ENCODE measurements at regions not wholly inside any gene's neighbourhood (a gene's known extent, or its start where the extent isn't known, plus 50 kb on each side); places are given as distances from the start of the nearest gene placed in this dataset.

DNA sequence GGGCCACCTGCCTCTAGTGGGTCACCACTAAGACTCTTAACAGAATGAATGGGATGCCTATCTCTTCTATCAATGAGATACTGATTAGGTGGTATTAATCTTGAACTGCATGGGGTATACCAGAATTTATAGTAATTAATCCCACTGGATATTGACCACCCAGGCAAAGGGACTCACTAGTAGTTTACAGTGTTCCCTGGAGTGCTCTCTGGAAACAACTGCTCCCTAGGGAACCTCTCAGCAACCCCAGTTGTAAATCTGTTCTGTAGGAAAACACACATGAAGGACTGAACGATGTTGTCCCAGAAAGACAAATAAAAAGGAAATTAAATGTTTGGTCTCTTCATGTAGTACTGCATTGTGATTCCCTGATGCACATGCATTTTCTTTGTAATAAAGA, 430.5 kb downstream of the HLX start:
- DNase-seq = peak; percentile 27

DNA sequence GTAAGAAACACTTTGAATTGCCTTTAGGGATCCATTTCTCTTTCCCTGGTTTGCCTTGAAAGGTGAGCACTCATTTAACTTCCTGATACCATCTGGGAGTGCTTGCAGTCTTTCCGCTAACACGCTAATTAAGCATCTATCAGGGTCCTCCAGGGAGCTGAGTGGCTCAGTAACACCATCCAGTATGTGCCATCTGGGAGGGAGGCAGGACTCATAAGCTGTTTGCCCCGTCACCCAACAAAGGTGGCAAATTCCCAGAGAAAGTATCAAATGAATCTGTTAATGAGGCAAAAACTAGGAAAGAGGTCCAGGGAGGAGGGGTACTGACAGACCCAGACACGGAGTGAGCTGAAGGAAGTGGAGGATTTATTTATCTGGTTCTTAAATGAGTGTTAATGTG, 430.9 kb downstream of the HLX start:
- DNase-seq = peak; percentile 55

DNA sequence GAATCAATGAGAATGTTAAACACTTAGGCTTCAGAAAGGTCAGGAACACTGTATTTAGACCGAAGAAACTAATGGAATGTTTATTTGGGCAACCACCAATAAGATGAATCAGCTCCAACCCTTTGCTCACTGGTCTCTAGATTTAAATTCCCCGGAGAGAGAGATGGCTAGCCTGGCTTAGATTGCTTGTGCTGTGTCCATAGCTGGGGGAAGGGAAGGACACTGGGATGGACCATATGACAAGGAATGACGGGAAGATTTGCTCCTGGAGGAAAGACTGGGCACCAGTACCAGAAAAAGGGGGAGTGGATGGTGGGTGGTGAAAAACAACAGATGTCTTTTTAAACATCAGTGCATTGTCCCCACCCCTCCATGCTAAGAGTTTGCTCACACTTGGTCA, 426.6 kb downstream of the DUSP10 start:
- DNase-seq = no peak

DNA sequence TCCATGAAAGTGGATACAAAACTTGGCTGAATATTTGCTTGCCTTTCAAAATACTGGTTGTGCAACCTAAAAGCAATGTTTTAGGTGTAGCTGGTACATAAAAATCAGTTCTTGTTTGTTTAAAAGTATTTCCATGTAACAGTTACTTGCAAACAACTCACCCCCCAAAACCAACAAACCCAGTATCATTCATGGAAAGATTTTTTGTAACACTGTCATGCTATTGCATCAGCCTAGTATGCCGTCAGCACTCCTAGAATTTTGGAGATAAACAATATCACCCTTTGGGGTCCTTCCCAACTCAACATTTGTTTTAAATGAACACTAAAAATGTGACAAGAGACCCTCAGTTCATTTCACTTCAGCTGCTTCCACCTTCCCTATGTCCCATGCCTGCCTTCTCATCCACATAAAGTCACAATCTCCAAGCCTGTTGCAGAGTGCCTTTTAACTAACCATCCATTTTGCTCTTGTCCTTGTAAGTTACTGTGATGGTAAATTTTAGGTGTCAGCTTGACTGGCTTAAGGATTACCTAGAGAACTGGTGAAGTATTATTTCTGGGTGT, 425.3 kb downstream of the DUSP10 start:
- DNase-seq = no peak

DNA sequence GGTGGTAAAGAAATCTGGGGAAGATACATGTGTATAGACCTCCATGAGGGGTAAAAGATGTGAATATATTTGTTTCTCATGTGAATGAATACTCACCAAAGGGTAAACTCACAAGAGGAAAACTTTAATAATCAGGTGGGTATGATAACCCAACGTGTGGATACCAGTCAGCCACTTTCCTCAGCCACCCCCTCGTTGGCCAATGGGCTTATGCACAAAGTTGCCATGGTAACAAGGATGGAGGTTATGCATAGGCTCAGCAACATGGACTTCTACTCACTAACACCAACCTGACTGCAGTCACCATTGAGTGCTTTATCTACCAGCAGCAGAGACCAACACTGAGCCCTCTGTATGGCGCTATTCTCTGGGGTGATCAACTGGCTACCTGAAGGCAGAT, 424.4 kb downstream of the DUSP10 start:
- no peak for DNase-seq

DNA sequence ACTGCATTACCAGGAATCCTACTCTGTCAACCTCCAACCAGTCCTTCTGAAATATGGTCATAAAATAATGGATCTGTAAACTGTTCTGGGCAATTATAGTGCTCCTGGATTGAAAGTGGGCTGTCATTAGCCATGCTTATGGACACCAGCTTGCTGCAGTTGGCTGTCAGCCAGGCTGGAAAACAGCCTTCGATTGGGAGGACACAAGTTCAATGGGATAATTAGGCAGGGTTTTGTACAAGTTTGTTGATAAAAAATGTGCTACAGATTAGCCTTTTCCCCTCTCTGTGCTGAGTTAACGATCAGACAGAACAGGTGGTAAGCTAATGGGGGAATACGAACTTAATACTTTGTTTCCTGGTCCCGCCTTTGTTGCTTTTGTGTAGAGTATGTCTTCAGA, 413.9 kb downstream of the DUSP10 start:
- DNase-seq = peak; percentile 53

DNA sequence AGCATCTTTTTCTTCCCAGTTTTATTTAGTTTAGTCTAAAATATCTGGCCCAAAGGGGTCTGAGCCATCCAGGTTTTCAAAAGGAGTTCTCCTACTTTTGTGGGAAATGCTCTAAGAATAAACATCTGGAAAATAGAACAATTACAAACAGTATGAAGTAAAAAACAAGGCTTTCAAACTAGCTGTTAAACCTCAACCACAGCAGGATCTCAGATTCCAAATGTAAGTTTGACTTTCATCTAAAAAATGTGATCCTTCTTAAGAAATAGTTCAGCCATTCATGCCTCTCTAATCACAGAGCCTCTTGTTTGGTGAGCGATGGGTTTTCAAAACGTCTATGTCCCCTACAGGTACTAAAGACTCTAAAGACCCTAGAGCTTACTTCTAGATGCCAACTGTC, 413.5 kb downstream of the DUSP10 start:
- DNase-seq = no peak

DNA sequence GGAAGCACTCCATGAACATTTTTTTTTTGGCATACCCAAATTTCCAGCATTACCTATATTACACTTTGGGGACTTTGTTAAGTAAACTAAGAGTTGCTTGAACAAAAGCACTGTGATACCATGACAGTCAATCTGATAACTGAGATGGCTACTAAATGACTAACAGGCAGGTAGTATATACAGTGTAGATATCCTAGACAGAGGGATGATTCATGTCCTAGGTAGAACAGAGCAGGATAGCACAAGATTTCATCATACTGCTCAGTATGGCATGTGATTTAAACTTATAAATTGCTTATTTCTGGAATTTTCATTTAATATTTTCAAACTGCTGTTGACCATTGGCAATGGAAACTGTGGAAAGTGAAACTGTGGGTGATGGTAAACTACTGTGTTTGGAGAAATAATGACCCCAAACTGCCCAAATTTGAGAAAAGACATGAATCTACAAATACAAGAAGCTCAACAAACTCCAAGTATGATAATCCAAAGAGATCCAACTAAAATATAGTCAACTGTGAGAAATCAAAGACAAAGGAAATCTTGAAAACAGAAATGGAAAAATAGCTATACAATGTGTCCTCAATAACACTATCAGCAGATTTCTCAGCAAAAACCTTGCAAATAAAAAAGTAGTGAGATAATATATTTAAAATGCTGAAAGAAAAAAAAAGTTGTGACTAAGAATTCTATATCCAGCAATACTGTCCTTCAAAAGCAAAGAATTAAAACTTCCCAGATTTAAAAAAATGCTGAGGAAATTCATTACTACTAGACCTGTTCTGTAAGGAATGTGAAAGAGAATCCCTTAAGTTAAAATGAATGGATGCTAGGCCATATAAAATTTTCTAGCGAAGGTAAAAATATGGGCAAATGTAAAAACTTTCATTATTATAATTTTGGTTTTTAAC, 410.4 kb downstream of the DUSP10 start:
- no peak for DNase-seq

DNA sequence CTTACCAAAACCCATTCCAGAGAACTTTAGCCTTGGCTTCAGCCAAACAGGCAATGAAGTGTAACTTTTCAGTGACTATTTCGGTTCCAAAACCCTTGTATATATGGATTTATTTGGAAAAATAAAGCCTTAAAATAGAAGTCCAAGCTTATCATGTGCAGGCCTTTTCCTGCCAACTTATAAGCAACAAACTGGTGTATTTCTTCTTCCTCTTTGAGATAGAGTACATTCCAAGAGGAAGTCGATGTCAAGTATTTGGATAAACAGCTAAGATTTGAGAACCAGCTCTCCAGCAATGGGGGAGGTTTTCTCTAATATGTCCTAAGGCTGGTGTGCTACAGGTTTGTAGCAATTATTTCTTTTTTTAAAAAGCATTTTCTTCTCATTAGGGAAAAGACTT, 407.8 kb downstream of the DUSP10 start:
- DNase-seq = no peak

DNA sequence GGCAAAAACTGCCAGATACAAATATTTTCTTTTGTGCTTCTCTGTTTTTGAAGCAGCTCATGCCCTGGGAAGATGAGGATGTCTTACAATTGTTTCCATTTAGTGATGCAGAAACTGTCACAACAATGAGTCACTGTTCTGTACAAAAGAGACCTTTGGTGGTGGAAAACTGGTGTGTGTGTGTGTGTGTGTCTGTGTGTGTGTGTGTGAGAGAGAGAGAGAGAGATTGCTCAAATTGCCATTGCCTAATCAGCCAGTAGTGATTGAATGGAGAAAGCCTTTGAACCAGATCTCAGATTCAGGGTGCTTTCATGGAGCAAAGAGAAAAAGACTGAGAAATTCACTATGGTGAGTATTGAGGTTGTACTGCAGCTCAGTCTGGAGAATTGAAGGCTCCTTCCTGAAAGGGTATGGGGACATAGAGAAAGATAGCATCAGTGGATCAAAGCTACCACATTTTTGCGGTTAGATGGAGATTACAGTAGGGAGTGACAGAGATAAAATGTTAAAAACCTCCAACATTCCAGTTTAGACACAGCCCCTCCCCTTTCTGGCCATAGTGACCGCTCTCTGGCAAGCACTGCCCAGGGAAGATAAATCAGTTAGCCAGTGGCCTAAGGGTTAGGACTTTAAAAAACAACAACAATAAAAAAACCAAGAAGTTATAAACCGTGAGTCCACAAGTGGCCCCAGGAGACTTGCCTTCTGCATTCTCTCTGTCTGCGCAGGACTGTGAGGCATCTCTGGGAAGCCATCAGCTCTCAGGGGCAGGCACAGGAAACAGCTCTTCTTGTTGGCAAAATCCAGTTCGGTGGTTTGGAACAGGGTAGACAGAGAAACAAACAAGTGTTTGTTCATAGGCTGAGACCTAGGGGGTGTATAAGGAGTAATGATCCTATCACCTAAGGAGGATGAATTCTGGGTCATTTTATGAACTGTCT, 406.5 kb downstream of the DUSP10 start:
- no peak for DNase-seq

DNA sequence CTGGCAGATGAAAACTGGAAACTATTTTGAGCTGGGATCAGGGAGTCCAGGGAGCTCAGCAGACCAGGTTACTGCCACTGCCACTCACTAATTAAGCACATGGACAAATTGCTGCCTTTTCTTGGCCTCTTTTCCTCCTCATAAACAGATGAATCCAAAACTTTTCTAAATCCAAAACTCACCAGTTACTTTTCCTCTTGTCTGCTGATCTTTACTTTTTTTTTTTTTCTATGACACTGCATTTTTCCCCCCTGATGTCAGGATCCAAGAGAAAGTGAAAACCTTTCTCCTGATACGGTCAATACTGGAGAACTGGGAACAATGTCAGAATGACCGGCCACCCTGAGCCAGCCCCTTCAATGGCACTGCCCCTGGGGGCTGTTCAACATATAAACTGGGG, 405.8 kb downstream of the DUSP10 start:
- no peak for DNase-seq

DNA sequence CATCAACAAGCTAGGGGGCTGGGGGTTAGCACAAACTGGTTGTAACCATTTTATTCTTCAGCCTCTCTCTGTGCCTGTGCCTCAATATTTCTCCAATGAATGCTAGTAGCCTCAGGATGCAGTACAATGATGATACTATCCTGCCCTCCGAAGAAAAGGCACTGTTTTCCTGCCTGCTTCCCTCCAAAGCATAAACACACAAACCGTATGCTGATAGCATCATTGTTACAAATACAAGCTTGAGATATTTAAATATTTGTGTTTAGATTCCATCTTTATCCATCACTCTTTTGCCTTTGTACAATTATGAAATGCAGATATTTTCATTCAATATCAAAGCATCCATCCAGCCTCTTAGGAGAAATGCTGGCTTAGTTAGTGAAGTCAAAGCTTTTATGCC, 404.8 kb downstream of the DUSP10 start:
- DNase-seq = no peak

DNA sequence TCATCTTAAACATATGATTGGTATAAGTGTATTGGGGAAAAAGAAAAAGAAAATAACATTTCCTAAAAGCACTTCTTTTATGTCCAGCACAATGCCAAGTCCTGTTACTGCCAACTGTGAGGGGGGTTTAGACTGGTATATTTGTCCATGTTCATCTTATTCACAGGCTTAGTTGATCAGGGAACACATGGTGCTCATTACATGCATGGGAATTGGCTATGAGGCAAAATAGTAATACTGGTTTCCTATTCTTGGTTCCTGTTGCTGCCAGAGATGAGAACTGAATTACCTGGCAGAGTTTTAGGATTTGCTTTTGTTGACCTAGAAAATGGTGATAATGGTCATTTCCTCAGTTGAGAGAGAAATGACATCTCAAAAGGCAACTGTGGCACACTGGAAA, 398.8 kb downstream of the DUSP10 start:
- no peak for DNase-seq

DNA sequence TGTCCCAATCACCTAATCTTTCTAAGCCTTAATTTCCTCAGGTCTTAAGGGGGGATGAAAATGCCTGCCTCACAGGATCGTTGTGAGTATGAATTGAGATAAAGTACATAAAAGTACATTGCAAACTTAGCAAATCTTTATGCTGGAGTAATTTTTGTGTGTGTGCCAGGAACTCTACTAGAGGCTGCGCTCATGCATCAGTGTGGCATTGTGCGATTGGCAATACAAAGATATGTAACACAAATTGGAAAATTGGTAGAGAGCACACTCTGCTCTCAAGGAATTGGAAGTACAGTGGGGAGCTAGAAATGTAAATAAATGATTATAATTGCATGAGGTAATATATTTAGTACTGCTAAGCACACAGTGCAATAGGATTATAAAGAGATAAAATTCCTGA, 398.3 kb downstream of the DUSP10 start:
- DNase-seq = no peak

DNA sequence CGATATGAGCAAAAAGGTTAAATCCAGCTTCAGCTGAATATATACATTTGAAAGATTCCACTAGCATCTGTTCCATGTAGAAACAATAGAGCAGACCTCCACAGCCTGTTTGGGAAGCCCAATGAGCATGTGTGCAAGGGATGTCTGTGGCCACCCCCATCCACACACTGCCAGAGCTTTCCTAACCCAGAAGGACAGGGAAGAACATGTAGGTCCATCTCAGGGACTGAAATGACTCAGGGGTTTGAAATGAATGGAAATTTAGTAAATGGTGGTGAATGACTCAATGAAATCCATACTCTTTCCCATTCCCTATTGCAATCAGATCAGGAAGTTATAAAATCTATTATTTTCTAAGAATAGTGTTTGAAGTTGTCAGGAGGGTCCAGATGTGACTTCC, 397.2 kb downstream of the DUSP10 start:
- no peak for DNase-seq

DNA sequence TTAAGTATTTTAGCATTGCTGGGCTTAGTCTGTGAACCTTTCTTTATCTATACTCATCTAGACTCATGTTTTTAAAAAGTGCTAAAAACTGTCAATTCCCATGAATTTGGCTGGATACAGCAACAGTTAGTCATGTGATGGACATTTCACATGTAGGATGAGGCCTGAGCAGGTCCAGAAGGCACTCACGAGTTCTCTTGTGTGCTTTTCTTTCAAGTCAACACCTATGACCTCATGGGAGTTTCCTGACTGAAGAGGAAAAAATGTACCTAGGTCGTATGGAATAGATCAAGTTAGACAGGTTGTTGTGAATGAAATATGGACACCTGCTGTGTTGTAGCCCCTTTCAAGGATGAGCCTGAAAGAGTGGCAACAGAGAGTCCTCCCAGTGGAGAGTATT, 394.2 kb downstream of the DUSP10 start:
- no peak for DNase-seq

DNA sequence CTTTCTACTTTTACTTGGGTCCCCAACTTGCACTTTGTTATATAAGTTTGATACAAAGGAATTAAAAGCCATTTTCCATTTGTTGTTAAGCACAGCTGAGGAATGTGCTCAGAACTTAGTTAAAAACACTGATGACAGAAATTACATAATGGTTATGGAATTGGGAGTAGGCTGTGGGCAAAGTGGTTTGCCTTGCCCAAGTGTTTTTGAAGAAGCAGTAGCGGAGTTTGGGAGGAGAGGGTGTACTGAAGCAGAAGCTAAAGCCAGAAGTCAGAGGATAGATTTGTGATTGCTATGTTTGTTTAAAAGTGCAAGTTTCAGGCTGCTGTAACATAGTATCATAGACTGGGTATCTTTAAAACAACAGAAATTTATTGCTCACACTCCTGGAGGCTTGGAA, 391.8 kb downstream of the DUSP10 start:
- DNase-seq = no peak

DNA sequence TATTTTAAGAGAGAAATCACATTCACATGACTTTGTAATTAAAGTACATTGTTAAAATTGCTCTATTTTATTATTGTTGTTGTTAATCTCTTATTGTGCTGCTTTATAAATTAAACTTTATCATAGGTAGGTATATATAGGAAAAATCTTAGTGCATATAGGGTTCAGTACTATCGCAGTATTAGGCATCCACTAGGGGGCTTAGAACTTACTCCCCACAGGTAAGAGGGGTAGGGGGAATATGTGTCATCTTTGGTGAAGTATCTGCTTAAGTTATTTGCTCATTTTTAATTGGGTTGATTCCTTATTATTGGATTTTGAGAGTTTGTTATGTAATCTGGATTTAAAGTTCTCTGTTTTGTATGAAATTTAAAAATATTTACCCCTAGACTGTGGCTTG, 385.2 kb downstream of the DUSP10 start:
- no peak for DNase-seq

DNA sequence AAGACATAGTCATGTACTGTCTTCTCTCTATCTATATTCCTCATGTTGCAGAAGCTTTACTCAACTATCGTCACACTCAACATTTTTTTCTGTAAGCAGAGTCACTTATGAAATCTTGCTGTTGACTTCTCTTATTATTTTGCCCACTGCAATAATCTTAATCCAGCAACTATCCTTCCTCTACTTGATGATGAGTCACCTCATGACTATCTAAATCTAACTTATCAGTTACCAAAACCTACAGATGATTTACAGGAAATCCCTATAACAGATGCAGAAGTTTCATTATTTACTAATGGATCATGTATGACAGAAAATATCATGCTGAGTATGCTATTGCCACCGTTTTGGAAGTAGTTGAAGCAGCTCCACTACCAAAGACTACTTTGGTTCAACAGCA, 378.9 kb downstream of the DUSP10 start:
- no peak for DNase-seq

DNA sequence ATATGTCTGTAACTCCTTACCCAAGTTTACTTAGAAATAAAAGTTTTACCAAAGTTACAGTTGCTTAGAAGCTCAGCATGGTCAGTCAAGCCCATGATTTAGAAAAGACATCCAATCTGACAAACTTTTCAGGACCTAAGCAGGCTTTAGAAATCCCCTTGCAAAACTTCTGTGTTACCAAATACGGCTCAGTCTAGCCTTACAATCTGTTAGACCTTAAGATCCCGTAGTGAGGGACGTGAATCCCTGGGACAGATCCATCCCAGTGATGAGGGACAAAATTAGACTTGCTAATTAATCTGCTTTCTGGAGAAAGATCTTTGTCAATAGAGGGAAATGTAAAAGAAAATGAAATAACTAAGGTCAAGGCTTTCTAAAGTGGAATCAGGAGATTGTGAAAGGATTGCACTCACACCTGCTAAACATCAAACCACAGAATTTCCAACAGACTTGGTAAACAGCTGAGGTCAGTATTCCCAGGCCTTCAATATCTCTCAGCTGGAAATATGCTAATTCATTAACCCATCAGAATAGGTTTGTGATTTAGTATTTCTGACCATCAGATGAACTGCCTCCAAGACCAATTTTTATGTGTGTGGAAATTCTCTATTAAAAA, 375.3 kb downstream of the DUSP10 start:
- DNase-seq = no peak

DNA sequence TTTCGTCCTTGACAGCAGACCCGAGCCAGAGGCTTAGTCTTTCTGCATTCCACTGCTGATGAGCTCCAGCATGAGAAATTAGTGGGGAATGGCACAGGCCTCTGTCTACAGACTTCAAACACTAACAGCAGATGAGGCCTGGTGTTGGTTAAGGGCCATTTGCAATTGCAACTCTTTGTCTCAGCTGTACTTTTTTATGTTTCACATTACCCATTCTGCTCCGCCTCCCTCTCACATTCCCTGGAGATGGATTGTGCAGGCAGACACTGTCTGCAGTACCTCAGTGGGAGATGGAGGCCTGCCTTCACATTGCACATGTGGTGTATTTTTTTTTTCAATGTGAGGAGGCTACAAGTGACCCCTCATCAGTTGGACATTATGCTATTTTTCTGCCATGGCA, 370.2 kb downstream of the DUSP10 start:
- no peak for DNase-seq

DNA sequence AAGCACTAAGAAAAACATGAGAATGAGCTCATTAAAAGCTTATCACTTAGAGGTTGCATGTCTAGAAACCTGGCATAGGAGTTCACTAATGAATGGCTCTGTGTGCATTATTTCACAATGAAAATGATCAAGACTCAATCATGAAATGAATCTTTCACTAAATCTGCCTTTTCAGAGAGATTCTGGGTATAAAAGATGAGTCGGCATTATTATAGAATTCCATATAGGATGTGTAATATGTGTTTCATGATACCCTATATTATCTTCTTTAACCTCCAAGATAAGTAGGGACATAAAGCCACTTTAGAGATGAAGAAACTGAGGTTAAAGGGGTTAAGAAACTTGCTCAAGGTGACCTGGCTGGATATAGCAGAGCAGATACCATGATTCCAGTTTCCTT, 368.1 kb downstream of the DUSP10 start:
- DNase-seq = no peak

DNA sequence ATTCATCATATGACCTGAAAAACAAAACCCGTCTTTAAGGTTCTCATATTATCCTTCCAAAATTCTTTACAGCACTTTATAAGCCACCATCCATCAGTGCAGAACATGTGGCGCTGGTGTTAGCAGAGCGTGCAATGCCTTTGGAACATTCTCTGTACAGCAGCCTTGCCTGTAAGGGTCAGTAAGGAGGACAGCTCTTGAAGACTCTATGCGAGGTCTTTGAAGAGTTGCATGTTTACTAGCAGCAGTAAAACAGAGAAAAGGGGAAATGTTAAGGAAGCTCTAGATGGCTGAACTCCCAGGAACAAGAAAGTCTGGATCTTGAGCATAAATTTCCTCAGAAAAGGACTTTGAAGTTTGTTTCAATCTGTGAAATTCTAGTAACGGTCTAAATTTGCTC, 365.6 kb downstream of the DUSP10 start:
- no peak for DNase-seq

All from DMS79 (cell line).